ENCODE measurements at regions not wholly inside any gene's neighbourhood (a gene's known extent, or its start where the extent isn't known, plus 50 kb on each side); places are given as distances from the start of the nearest gene placed in this dataset.

DNA sequence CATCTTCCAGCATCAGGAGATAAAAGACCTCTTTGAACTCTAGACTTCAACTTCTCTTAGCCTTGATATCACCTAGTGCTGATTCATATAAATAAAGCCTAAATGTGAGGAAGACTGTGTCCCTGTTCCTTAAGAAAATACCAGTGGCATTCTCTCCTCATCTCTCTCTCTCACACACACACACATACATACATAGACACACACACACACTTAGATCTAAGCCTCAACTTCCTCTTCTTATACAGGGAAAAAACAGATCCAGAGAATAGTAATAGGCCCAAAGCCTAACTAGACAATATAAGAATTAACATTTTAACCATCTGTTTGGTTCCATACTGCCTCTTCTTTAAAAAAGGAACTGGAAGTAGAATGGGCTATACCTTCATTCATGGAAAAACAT, 195.3 kb upstream of the NR4A3 start:
- no peak overlapping the region for H3K4me3 Mint-ChIP-seq
- no peaks in the 10 kb centered on the region for H3K27me3 Mint-ChIP-seq (ENCODE audit: low read depth)
- peaks cover 19% of the 10 kb centered on the region for H3K4me1 Mint-ChIP-seq
- CTCF ChIA-PET: no interaction called here
- DNase-seq (ENCODE audit: low spot score) (no peak), ATAC-seq (no peak)
- H3K9me3 Mint-ChIP-seq: no peaks in the 10 kb centered on the region
- H3K36me3 Mint-ChIP-seq: no peaks in the 10 kb centered on the region
- H3K27ac Mint-ChIP-seq: no peak overlapping the region
- POLR2A ChIA-PET: no interaction called here
- TF ChIP-seq, protein P1, sequence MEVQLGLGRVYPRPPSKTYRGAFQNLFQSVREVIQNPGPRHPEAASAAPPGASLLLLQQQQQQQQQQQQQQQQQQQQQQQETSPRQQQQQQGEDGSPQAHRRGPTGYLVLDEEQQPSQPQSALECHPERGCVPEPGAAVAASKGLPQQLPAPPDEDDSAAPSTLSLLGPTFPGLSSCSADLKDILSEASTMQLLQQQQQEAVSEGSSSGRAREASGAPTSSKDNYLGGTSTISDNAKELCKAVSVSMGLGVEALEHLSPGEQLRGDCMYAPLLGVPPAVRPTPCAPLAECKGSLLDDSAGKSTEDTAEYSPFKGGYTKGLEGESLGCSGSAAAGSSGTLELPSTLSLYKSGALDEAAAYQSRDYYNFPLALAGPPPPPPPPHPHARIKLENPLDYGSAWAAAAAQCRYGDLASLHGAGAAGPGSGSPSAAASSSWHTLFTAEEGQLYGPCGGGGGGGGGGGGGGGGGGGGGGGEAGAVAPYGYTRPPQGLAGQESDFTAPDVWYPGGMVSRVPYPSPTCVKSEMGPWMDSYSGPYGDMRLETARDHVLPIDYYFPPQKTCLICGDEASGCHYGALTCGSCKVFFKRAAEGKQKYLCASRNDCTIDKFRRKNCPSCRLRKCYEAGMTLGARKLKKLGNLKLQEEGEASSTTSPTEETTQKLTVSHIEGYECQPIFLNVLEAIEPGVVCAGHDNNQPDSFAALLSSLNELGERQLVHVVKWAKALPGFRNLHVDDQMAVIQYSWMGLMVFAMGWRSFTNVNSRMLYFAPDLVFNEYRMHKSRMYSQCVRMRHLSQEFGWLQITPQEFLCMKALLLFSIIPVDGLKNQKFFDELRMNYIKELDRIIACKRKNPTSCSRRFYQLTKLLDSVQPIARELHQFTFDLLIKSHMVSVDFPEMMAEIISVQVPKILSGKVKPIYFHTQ (CRISPR knock-in tag; IDR thresholded peaks at IDR 0.05): no peak
- no peak for TF ChIP-seq NR2C2 (CRISPR knock-in tag; IDR thresholded peaks at IDR 0.05)
- no peak for TF ChIP-seq ZNF416 (CRISPR knock-in tag; IDR thresholded peaks at IDR 0.05)
- TF ChIP-seq, protein P2, sequence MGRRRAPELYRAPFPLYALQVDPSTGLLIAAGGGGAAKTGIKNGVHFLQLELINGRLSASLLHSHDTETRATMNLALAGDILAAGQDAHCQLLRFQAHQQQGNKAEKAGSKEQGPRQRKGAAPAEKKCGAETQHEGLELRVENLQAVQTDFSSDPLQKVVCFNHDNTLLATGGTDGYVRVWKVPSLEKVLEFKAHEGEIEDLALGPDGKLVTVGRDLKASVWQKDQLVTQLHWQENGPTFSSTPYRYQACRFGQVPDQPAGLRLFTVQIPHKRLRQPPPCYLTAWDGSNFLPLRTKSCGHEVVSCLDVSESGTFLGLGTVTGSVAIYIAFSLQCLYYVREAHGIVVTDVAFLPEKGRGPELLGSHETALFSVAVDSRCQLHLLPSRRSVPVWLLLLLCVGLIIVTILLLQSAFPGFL (CRISPR knock-in tag; IDR thresholded peaks at IDR 0.05; ENCODE audit: borderline replicate concordance): no peak
- no peak for TF ChIP-seq ETV6 (CRISPR knock-in tag; IDR thresholded peaks at IDR 0.05)
- no peak for TF ChIP-seq MXD4 (CRISPR knock-in tag; IDR thresholded peaks at IDR 0.05; ENCODE audit: borderline replicate concordance)

DNA sequence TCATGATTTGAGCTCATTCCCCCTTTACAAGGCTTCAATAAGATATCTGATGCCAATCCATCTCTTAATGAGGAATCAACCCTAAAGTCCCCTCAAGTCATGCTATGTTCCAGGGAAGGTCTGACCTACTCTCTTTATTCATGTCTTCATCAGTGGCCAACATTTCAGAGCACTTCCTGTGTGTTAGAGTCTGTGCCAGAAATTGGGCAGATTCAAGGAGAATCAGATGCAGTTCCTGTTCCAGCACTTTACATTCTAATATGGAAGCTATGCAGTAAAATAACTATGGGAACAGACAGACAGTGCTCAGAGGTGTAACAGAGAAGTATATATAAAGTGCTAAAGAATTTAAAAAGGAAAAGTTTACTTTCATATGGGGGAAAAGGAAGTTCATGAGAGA, 193.4 kb upstream of the NR4A3 start:
- Mint-ChIP-seq H3K9me3 (no peaks in the 10 kb centered on the region), H3K4me3 (no peak overlapping the region), H3K27me3 (ENCODE audit: low read depth) (no peaks in the 10 kb centered on the region), H3K27ac (no peak overlapping the region), H3K36me3 (no peaks in the 10 kb centered on the region), H3K4me1 (peaks cover 8% of the 10 kb centered on the region)
- DNase-seq (ENCODE audit: low spot score) (no peak), ATAC-seq (no peak)
- ChIA-PET POLR2A (no interaction called here), CTCF (no interaction called here)
- TF ChIP-seq ZNF263 (CRISPR knock-in tag; IDR thresholded peaks at IDR 0.05; ENCODE audit: low read depth): no peak
- TF ChIP-seq MYBL2 (CRISPR knock-in tag; IDR thresholded peaks at IDR 0.05): no peak
- TF ChIP-seq, protein P3, sequence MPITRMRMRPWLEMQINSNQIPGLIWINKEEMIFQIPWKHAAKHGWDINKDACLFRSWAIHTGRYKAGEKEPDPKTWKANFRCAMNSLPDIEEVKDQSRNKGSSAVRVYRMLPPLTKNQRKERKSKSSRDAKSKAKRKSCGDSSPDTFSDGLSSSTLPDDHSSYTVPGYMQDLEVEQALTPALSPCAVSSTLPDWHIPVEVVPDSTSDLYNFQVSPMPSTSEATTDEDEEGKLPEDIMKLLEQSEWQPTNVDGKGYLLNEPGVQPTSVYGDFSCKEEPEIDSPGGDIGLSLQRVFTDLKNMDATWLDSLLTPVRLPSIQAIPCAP (CRISPR knock-in tag; IDR thresholded peaks at IDR 0.05): no peak
- no peak for TF ChIP-seq JUN (CRISPR knock-in tag; IDR thresholded peaks at IDR 0.05)
- no peak for TF ChIP-seq NR2C2 (CRISPR knock-in tag; IDR thresholded peaks at IDR 0.05)
- TF ChIP-seq TEAD4 (CRISPR knock-in tag; IDR thresholded peaks at IDR 0.05): no peak
- TF ChIP-seq, protein P4, sequence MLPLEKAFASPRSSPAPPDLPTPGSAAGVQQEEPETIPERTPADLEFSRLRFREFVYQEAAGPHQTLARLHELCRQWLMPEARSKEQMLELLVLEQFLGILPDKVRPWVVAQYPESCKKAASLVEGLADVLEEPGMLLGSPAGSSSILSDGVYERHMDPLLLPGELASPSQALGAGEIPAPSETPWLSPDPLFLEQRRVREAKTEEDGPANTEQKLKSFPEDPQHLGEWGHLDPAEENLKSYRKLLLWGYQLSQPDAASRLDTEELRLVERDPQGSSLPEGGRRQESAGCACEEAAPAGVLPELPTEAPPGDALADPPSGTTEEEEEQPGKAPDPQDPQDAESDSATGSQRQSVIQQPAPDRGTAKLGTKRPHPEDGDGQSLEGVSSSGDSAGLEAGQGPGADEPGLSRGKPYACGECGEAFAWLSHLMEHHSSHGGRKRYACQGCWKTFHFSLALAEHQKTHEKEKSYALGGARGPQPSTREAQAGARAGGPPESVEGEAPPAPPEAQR (CRISPR knock-in tag; IDR thresholded peaks at IDR 0.05): no peak
- TF ChIP-seq NR1H2 (CRISPR knock-in tag; IDR thresholded peaks at IDR 0.05): no peak
- no peak for TF ChIP-seq IRF2 (CRISPR knock-in tag; IDR thresholded peaks at IDR 0.05; ENCODE audit: borderline replicate concordance, low read depth)
- no peak for TF ChIP-seq SMAD3 (CRISPR knock-in tag; IDR thresholded peaks at IDR 0.05; ENCODE audit: borderline replicate concordance)
- no peak for TF ChIP-seq ELF4 (CRISPR knock-in tag; IDR thresholded peaks at IDR 0.05; ENCODE audit: low read depth)
- TF ChIP-seq RELA (CRISPR knock-in tag; IDR thresholded peaks at IDR 0.05; ENCODE audit: borderline replicate concordance): no peak
- TF ChIP-seq NFYB (CRISPR knock-in tag; conservative IDR thresholded peaks at IDR 0.05; ENCODE audit: low read depth): no peak
- TF ChIP-seq, protein P5, sequence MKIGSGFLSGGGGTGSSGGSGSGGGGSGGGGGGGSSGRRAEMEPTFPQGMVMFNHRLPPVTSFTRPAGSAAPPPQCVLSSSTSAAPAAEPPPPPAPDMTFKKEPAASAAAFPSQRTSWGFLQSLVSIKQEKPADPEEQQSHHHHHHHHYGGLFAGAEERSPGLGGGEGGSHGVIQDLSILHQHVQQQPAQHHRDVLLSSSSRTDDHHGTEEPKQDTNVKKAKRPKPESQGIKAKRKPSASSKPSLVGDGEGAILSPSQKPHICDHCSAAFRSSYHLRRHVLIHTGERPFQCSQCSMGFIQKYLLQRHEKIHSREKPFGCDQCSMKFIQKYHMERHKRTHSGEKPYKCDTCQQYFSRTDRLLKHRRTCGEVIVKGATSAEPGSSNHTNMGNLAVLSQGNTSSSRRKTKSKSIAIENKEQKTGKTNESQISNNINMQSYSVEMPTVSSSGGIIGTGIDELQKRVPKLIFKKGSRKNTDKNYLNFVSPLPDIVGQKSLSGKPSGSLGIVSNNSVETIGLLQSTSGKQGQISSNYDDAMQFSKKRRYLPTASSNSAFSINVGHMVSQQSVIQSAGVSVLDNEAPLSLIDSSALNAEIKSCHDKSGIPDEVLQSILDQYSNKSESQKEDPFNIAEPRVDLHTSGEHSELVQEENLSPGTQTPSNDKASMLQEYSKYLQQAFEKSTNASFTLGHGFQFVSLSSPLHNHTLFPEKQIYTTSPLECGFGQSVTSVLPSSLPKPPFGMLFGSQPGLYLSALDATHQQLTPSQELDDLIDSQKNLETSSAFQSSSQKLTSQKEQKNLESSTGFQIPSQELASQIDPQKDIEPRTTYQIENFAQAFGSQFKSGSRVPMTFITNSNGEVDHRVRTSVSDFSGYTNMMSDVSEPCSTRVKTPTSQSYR (CRISPR knock-in tag; IDR thresholded peaks at IDR 0.05): no peak
- TF ChIP-seq, protein P6, sequence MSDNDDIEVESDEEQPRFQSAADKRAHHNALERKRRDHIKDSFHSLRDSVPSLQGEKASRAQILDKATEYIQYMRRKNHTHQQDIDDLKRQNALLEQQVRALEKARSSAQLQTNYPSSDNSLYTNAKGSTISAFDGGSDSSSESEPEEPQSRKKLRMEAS (CRISPR knock-in tag; IDR thresholded peaks at IDR 0.05): no peak
- TF ChIP-seq, protein P7, sequence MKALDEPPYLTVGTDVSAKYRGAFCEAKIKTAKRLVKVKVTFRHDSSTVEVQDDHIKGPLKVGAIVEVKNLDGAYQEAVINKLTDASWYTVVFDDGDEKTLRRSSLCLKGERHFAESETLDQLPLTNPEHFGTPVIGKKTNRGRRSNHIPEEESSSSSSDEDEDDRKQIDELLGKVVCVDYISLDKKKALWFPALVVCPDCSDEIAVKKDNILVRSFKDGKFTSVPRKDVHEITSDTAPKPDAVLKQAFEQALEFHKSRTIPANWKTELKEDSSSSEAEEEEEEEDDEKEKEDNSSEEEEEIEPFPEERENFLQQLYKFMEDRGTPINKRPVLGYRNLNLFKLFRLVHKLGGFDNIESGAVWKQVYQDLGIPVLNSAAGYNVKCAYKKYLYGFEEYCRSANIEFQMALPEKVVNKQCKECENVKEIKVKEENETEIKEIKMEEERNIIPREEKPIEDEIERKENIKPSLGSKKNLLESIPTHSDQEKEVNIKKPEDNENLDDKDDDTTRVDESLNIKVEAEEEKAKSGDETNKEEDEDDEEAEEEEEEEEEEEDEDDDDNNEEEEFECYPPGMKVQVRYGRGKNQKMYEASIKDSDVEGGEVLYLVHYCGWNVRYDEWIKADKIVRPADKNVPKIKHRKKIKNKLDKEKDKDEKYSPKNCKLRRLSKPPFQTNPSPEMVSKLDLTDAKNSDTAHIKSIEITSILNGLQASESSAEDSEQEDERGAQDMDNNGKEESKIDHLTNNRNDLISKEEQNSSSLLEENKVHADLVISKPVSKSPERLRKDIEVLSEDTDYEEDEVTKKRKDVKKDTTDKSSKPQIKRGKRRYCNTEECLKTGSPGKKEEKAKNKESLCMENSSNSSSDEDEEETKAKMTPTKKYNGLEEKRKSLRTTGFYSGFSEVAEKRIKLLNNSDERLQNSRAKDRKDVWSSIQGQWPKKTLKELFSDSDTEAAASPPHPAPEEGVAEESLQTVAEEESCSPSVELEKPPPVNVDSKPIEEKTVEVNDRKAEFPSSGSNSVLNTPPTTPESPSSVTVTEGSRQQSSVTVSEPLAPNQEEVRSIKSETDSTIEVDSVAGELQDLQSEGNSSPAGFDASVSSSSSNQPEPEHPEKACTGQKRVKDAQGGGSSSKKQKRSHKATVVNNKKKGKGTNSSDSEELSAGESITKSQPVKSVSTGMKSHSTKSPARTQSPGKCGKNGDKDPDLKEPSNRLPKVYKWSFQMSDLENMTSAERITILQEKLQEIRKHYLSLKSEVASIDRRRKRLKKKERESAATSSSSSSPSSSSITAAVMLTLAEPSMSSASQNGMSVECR (CRISPR knock-in tag; IDR thresholded peaks at IDR 0.05; ENCODE audit: borderline replicate concordance): no peak

All from WTC11 (cell line).